ENCODE measurements at regions not wholly inside any gene's neighbourhood (a gene's known extent, or its start where the extent isn't known, plus 50 kb on each side); places are given as distances from the start of the nearest gene placed in this dataset.

GRCh38 chr1:82995951-82996350 is 1003.0 kb downstream of the TTLL7 start:
- H3K36me3 ChIP-seq = no peaks in the 10 kb centered on the region
- H3K27ac ChIP-seq = no peak overlapping the region
- H3K27me3 ChIP-seq = no peaks in the 10 kb centered on the region
- no peaks in the 10 kb centered on the region for H3K9me3 ChIP-seq
- no peak for DNase-seq
- H3K4me3 ChIP-seq = no peak overlapping the region
- TF ChIP-seq CTCF (IDR thresholded peaks at IDR 0.05) (no peak), POLR2A (IDR thresholded peaks at IDR 0.05) (no peak)
- H3K4me1 ChIP-seq = no peaks in the 10 kb centered on the region

- Histone ChIP-seq H3K9me3 (no peaks in the 10 kb centered on the region), H3K36me3 (no peaks in the 10 kb centered on the region), H3K4me1 (no peaks in the 10 kb centered on the region), H3K27me3 (no peaks in the 10 kb centered on the region), H3K27ac (no peak overlapping the region), H3K4me3 (no peak overlapping the region)
- no peak for DNase-seq
- no peak for TF ChIP-seq CTCF (IDR thresholded peaks at IDR 0.05)
- no peak for TF ChIP-seq POLR2A (IDR thresholded peaks at IDR 0.05)
These were observed 1004.2 kb downstream of the TTLL7 start for GRCh38 chr1:82994616-82995263.

GRCh38 chr1:82991569-82991968 is 1007.4 kb downstream of the TTLL7 start:
- no peak for DNase-seq
- TF ChIP-seq CTCF (IDR thresholded peaks at IDR 0.05) (no peak), POLR2A (IDR thresholded peaks at IDR 0.05) (no peak)
- H3K27ac ChIP-seq = no peak overlapping the region
- H3K4me1 ChIP-seq = no peaks in the 10 kb centered on the region
- no peaks in the 10 kb centered on the region for H3K9me3 ChIP-seq
- H3K36me3 ChIP-seq = no peaks in the 10 kb centered on the region
- no peaks in the 10 kb centered on the region for H3K27me3 ChIP-seq
- H3K4me3 ChIP-seq = no peak overlapping the region

- TF ChIP-seq POLR2A (IDR thresholded peaks at IDR 0.05) = no peak
- no peak for TF ChIP-seq CTCF (IDR thresholded peaks at IDR 0.05)
- no peak overlapping the region for H3K4me3 ChIP-seq
- H3K27ac ChIP-seq = no peak overlapping the region
- no peaks in the 10 kb centered on the region for H3K9me3 ChIP-seq
- H3K27me3 ChIP-seq = no peaks in the 10 kb centered on the region
- H3K4me1 ChIP-seq = no peaks in the 10 kb centered on the region
- H3K36me3 ChIP-seq = no peaks in the 10 kb centered on the region
- peak in 1 of 3 donors; percentile 25 for DNase-seq
These were observed 1019.2 kb downstream of the TTLL7 start for GRCh38 chr1:82979593-82980236.

- TF ChIP-seq POLR2A (IDR thresholded peaks at IDR 0.05) = no peak
- no peak for TF ChIP-seq CTCF (IDR thresholded peaks at IDR 0.05)
- H3K36me3 ChIP-seq = no peaks in the 10 kb centered on the region
- H3K27me3 ChIP-seq = no peaks in the 10 kb centered on the region
- H3K9me3 ChIP-seq = no peaks in the 10 kb centered on the region
- H3K27ac ChIP-seq = no peak overlapping the region
- no peaks in the 10 kb centered on the region for H3K4me1 ChIP-seq
- H3K4me3 ChIP-seq = no peak overlapping the region
- DNase-seq = no peak
These were observed 1020.2 kb downstream of the TTLL7 start for GRCh38 chr1:82978461-82979324.

Data from Peyer's patch (tissue), 4 donors.